ENCODE measurements at regions not wholly inside any gene's neighbourhood (a gene's known extent, or its start where the extent isn't known, plus 50 kb on each side); places are given as distances from the start of the nearest gene placed in this dataset.

GRCh38 chr1:88488237-88488636, 195.8 kb upstream of the PKN2 start:
- no peaks in the 10 kb centered on the region for H3K27me3 ChIP-seq (ENCODE audit: insufficient read depth, low read length)
- no peaks in the 10 kb centered on the region for H3K9me3 ChIP-seq (ENCODE audit: low read length)
- no peaks in the 10 kb centered on the region for H3K4me1 ChIP-seq (ENCODE audit: insufficient read depth, low read length, severe bottlenecking)
- H4K20me1 ChIP-seq (ENCODE audit: insufficient read depth, low read length) = no peaks in the 10 kb centered on the region
- no peak overlapping the region for H3K27ac ChIP-seq (ENCODE audit: low read depth, low read length, poor library complexity, severe bottlenecking)
- H3K9me2 ChIP-seq (ENCODE audit: low read depth, low read length) = no peaks in the 10 kb centered on the region
- H2AFZ ChIP-seq (ENCODE audit: low read length) = no peak overlapping the region
- no peak for TF ChIP-seq EZH2 (IDR thresholded peaks at IDR 0.05; ENCODE audit: borderline replicate concordance, low read length)
- TF ChIP-seq CTCF (IDR thresholded peaks at IDR 0.05; ENCODE audit: low read length) = no peak
- no peaks in the 10 kb centered on the region for H3K36me3 ChIP-seq (ENCODE audit: insufficient read depth, low read length)
- no peaks in the 10 kb centered on the region for H3F3A ChIP-seq (ENCODE audit: insufficient read depth, low read length)
- no peak overlapping the region for H3K4me3 ChIP-seq (ENCODE audit: low read depth, low read length, poor library complexity, severe bottlenecking)
- no peak overlapping the region for H3K4me2 ChIP-seq (ENCODE audit: low read length)
- H3K79me2 ChIP-seq (ENCODE audit: insufficient read depth, low read length) = no peaks in the 10 kb centered on the region
- H3K9ac ChIP-seq (ENCODE audit: low read length) = no peak overlapping the region

- H3K9me2 ChIP-seq (ENCODE audit: low read depth, low read length) = no peaks in the 10 kb centered on the region
- H3K9me3 ChIP-seq (ENCODE audit: low read length) = no peaks in the 10 kb centered on the region
- no peaks in the 10 kb centered on the region for H3F3A ChIP-seq (ENCODE audit: insufficient read depth, low read length)
- no peak overlapping the region for H3K4me3 ChIP-seq (ENCODE audit: low read depth, low read length, poor library complexity, severe bottlenecking)
- H3K79me2 ChIP-seq (ENCODE audit: insufficient read depth, low read length) = no peaks in the 10 kb centered on the region
- H3K4me2 ChIP-seq (ENCODE audit: low read length) = no peak overlapping the region
- H3K27ac ChIP-seq (ENCODE audit: low read depth, low read length, poor library complexity, severe bottlenecking) = no peak overlapping the region
- H2AFZ ChIP-seq (ENCODE audit: low read length) = no peak overlapping the region
- no peaks in the 10 kb centered on the region for H3K27me3 ChIP-seq (ENCODE audit: insufficient read depth, low read length)
- H4K20me1 ChIP-seq (ENCODE audit: insufficient read depth, low read length) = no peaks in the 10 kb centered on the region
- no peak for TF ChIP-seq EZH2 (IDR thresholded peaks at IDR 0.05; ENCODE audit: borderline replicate concordance, low read length)
- TF ChIP-seq CTCF (IDR thresholded peaks at IDR 0.05; ENCODE audit: low read length) = no peak
- no peak overlapping the region for H3K9ac ChIP-seq (ENCODE audit: low read length)
- H3K36me3 ChIP-seq (ENCODE audit: insufficient read depth, low read length) = no peaks in the 10 kb centered on the region
- no peaks in the 10 kb centered on the region for H3K4me1 ChIP-seq (ENCODE audit: insufficient read depth, low read length, severe bottlenecking)
Observed at GRCh38 chr1:88490676-88491075, 193.4 kb upstream of the PKN2 start.

- Histone ChIP-seq H3K9me2 (ENCODE audit: low read depth, low read length) (no peaks in the 10 kb centered on the region), H3K4me2 (ENCODE audit: low read length) (no peak overlapping the region), H3K9me3 (ENCODE audit: low read length) (no peaks in the 10 kb centered on the region), H3K4me1 (ENCODE audit: insufficient read depth, low read length, severe bottlenecking) (no peaks in the 10 kb centered on the region), H3K27ac (ENCODE audit: low read depth, low read length, poor library complexity, severe bottlenecking) (no peak overlapping the region), H3K79me2 (ENCODE audit: insufficient read depth, low read length) (no peaks in the 10 kb centered on the region), H4K20me1 (ENCODE audit: insufficient read depth, low read length) (no peaks in the 10 kb centered on the region), H2AFZ (ENCODE audit: low read length) (no peak overlapping the region), H3K4me3 (ENCODE audit: low read depth, low read length, poor library complexity, severe bottlenecking) (no peak overlapping the region), H3F3A (ENCODE audit: insufficient read depth, low read length) (no peaks in the 10 kb centered on the region), H3K36me3 (ENCODE audit: insufficient read depth, low read length) (no peaks in the 10 kb centered on the region), H3K27me3 (ENCODE audit: insufficient read depth, low read length) (no peaks in the 10 kb centered on the region), H3K9ac (ENCODE audit: low read length) (no peak overlapping the region)
- no peak for TF ChIP-seq CTCF (IDR thresholded peaks at IDR 0.05; ENCODE audit: low read length)
- no peak for TF ChIP-seq EZH2 (IDR thresholded peaks at IDR 0.05; ENCODE audit: borderline replicate concordance, low read length)
Observed at GRCh38 chr1:88499671-88500070, 184.4 kb upstream of the PKN2 start.

Data from OCI-LY1 (cell line).